ENCODE measurements at regions not wholly inside any gene's neighbourhood (a gene's known extent, or its start where the extent isn't known, plus 50 kb on each side); places are given as distances from the start of the nearest gene placed in this dataset.

GRCh38 chr15:31226021-31226420 lies 100.6 kb upstream of the KLF13 start:
- ChIA-PET CTCF (interaction anchor here (1.2 to 1.5 kb wide), 2 partner anchors 11 to 263 kb away, joined by 4 to 6 read pairs; no protein-coding TSS in a partner anchor), POLR2A (no interaction called here)
- TF ChIP-seq, protein P1, sequence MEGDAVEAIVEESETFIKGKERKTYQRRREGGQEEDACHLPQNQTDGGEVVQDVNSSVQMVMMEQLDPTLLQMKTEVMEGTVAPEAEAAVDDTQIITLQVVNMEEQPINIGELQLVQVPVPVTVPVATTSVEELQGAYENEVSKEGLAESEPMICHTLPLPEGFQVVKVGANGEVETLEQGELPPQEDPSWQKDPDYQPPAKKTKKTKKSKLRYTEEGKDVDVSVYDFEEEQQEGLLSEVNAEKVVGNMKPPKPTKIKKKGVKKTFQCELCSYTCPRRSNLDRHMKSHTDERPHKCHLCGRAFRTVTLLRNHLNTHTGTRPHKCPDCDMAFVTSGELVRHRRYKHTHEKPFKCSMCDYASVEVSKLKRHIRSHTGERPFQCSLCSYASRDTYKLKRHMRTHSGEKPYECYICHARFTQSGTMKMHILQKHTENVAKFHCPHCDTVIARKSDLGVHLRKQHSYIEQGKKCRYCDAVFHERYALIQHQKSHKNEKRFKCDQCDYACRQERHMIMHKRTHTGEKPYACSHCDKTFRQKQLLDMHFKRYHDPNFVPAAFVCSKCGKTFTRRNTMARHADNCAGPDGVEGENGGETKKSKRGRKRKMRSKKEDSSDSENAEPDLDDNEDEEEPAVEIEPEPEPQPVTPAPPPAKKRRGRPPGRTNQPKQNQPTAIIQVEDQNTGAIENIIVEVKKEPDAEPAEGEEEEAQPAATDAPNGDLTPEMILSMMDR (IDR thresholded peaks at IDR 0.05; ENCODE audit: insufficient read depth, low read length, missing control alignments), result no peak
- no peak for DNase-seq (ENCODE audit: low read depth, low spot score)
- H3K4me3 ChIP-seq (ENCODE audit: low read depth, low read length), result no peak overlapping the region

GRCh38 chr15:31227235-31227634 lies 99.4 kb upstream of the KLF13 start:
- CTCF ChIA-PET, result no interaction called here
- DNase-seq (ENCODE audit: low read depth, low spot score), result no peak
- TF ChIP-seq, protein P1 (IDR thresholded peaks at IDR 0.05; ENCODE audit: insufficient read depth, low read length, missing control alignments), result no peak
- H3K4me3 ChIP-seq (ENCODE audit: low read depth, low read length), result no peak overlapping the region
- POLR2A ChIA-PET, result no interaction called here

DNA sequence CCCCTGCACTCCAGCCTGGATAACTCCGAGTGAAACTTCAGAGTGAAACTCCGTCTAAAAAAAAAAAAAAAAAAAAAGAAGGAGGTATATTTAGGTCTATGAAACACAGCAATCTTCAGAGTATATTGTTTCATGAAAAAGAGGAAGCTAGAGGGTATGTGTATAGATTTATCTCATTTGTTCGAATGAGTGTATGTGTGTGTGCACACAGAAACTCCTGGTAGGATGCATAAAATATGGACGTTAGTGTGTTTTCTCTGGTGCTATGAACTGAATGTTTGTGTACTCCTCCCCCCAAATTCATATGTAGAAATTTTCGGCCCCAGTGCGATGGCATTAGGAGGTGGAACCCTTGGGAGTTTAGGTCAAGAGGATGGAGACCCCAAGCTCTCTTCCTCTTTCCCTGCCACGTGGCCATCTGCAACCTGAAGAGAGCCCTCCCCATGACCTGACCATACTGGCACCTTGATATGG lies 98.6 kb upstream of the KLF13 start:
- TF ChIP-seq, protein P1 (IDR thresholded peaks at IDR 0.05; ENCODE audit: insufficient read depth, low read length, missing control alignments), result no peak
- ChIA-PET POLR2A (no interaction called here), CTCF (no interaction called here)
- H3K4me3 ChIP-seq (ENCODE audit: low read depth, low read length), result no peak overlapping the region
- DNase-seq (ENCODE audit: low read depth, low spot score), result no peak

DNA sequence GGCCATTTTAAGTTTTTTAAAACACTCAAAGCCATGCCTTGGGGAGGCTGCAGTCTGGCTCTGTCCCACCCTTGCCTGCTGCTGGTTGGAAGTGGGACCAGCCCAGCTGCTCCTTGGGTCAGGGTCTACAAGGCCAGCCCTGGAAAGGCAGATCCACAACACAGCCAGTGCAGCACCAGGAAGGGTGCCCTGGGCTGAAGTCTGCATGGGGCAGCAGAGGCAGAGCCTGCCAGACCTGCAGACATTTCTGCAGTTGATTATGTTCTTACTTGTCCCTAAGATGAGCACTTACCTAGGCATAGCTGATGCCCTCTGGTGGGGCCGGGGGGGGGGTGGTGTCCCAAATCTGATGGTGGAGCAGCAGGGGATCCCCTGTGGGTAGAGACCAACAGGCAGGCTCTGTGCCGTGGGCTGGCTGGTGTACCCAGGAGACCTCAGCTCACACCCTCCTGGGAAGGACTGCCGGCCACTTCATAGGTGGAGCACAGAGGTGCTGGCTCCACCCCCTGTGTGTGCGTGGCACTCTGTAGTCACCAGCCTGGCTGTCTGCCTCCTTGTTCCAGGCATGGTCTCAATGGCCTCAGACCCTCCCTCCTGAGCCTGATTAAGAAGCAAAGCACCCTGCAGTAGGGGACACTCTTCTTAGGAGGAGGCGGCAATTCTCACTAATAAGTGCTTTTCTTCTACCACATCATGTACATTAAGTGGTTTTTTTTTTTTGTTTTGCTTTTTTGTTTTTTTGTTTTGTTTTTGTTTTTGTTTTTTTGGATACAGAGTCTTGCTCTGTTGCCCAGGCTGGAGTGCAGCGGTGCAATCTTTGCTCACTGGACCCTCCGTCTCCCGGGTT lies 97.4 kb upstream of the KLF13 start:
- POLR2A ChIA-PET, result no interaction called here
- no peak for DNase-seq (ENCODE audit: low read depth, low spot score)
- TF ChIP-seq, protein P1 (IDR thresholded peaks at IDR 0.05; ENCODE audit: insufficient read depth, low read length, missing control alignments), result no peak
- no peak overlapping the region for H3K4me3 ChIP-seq (ENCODE audit: low read depth, low read length)
- CTCF ChIA-PET, result no interaction called here

- ChIA-PET CTCF (no interaction called here), POLR2A (no interaction called here)
- TF ChIP-seq, protein P1 (IDR thresholded peaks at IDR 0.05; ENCODE audit: insufficient read depth, low read length, missing control alignments), result no peak
- H3K4me3 ChIP-seq (ENCODE audit: low read depth, low read length), result no peak overlapping the region
- no peak for DNase-seq (ENCODE audit: low read depth, low spot score)
Observed at GRCh38 chr15:31230630-31231485, 95.8 kb upstream of the KLF13 start.

GRCh38 chr15:31234815-31235214 lies 91.8 kb upstream of the KLF13 start:
- CTCF ChIA-PET, result interaction anchor here (0.8 to 1.1 kb wide), 2 partner anchors 19 to 34 kb away, joined by 3 read pairs; no protein-coding TSS in a partner anchor
- DNase-seq (ENCODE audit: low read depth, low spot score), result no peak
- POLR2A ChIA-PET, result no interaction called here
- TF ChIP-seq, protein P1 (IDR thresholded peaks at IDR 0.05; ENCODE audit: insufficient read depth, low read length, missing control alignments), result no peak
- H3K4me3 ChIP-seq (ENCODE audit: low read depth, low read length), result no peak overlapping the region

Measured in AG04449 (cell line).